WTC11 (cell line): ENCODE measurements at regions not wholly inside any gene's neighbourhood (a gene's known extent, or its start where the extent isn't known, plus 50 kb on each side); places are given as distances from the start of the nearest gene placed in this dataset.

Experiments used
- ATAC-seq: fragments of 200-7000 bp; cut with Tn5 transposase; 2 replicates; pipeline ENCODE4 v1.10.0; 2021; ENCODE audit warnings: mild to moderate bottlenecking, moderate library complexity
- CTCF ChIA-PET: fragments of 300-600 bp; sonication (Branson Sonifier 250); formaldehyde crosslinking; loops from one replicate; lab custom pipeline; 2021; ENCODE audit warnings: antibody characterized with exemption; lab: Charles Lee
- POLR2A ChIA-PET: fragments of 350-600 bp; sonication (Branson Sonifier 250); formaldehyde crosslinking; loops from one replicate; lab custom pipeline; 2021; ENCODE audit warnings: antibody characterized with exemption; lab: Charles Lee
- DNase-seq: peaks from one replicate; pipeline ENCODE4 v3.0.0; 2021; ENCODE audit warnings: low spot score
- H3K27ac Mint-ChIP-seq: 2 replicates; pipeline ENCODE4 v1.8.0; 2021; ENCODE audit warnings: mixed read lengths
- H3K27me3 Mint-ChIP-seq: 2 replicates; pipeline ENCODE4 v1.8.0; 2021; ENCODE audit warnings: low read depth, mild to moderate bottlenecking, moderate library complexity, mixed read lengths
- H3K36me3 Mint-ChIP-seq: 2 replicates; pipeline ENCODE4 v1.8.0; 2021; ENCODE audit warnings: mixed read lengths
- H3K4me1 Mint-ChIP-seq: 2 replicates; pipeline ENCODE4 v1.8.0; 2022; ENCODE audit warnings: mixed read lengths
- H3K4me3 Mint-ChIP-seq: 2 replicates; pipeline ENCODE4 v1.8.0; 2021; ENCODE audit warnings: mild to moderate bottlenecking, moderate library complexity, mixed read lengths
- H3K9me3 Mint-ChIP-seq: 2 replicates; pipeline ENCODE4 v1.8.0; 2021; ENCODE audit warnings: mixed read lengths
- NFE2L1 ChIP-seq: sonication (generic); formaldehyde crosslinking; IDR thresholded peaks from 2 replicates; pipeline ENCODE4 v1.8.1; 2023; ENCODE audit warnings: missing genetic modification reagents
- SMAD3 ChIP-seq: sonication (generic); formaldehyde crosslinking; IDR thresholded peaks from 2 replicates; pipeline ENCODE4 v1.8.0; 2022; ENCODE audit warnings: missing genetic modification reagents, mild to moderate bottlenecking, borderline replicate concordance
- SMAD4 ChIP-seq: sonication (generic); formaldehyde crosslinking; IDR thresholded peaks from 2 replicates; pipeline ENCODE4 v1.8.0; 2022; ENCODE audit warnings: mild to moderate bottlenecking, missing genetic modification reagents
- ZNF317 ChIP-seq: sonication (generic); formaldehyde crosslinking; IDR thresholded peaks from 2 replicates; pipeline ENCODE4 v1.8.1; 2023; ENCODE audit warnings: low read depth, mild to moderate bottlenecking, moderate library complexity, missing genetic modification reagents, borderline replicate concordance
- TF ChIP-seq, protein P1 (sequence below): fragments of 250-450 bp; sonication (Bioruptor Pico); IDR thresholded peaks from 2 replicates; pipeline ENCODE4 v1.9.0; 2021; ENCODE audit warnings: moderate library complexity, mild to moderate bottlenecking, inconsistent platforms, borderline replicate concordance
- TF ChIP-seq, protein P2 (sequence below): sonication (generic); formaldehyde crosslinking; IDR thresholded peaks from 2 replicates; pipeline ENCODE4 v1.8.1; 2023; ENCODE audit warnings: mild to moderate bottlenecking, missing genetic modification reagents, moderate library complexity
- TF ChIP-seq, protein P3 (sequence below): fragments of 250-450 bp; sonication (Bioruptor Pico); IDR thresholded peaks from 2 replicates; pipeline ENCODE4 v1.9.0; 2021; ENCODE audit warnings: mild to moderate bottlenecking
- TF ChIP-seq, protein P4 (sequence below): sonication (generic); formaldehyde crosslinking; IDR thresholded peaks from 2 replicates; pipeline ENCODE4 v1.8.0; 2022; ENCODE audit warnings: mild to moderate bottlenecking, missing genetic modification reagents
- TF ChIP-seq, protein P5 (sequence below): sonication (generic); formaldehyde crosslinking; IDR thresholded peaks from 2 replicates; pipeline ENCODE4 v1.8.1; 2023; ENCODE audit warnings: mild to moderate bottlenecking, moderate library complexity, missing genetic modification reagents
- TF ChIP-seq, protein P6 (sequence below): sonication (generic); formaldehyde crosslinking; IDR thresholded peaks from 2 replicates; pipeline ENCODE4 v1.8.1; 2023; ENCODE audit warnings: mild to moderate bottlenecking, missing genetic modification reagents
- TF ChIP-seq, protein P7 (sequence below): fragments of 200-600 bp; IDR thresholded peaks from 2 replicates; pipeline ENCODE4 v1.8.0; 2022; ENCODE audit warnings: antibody characterized with exemption
- TF ChIP-seq, protein P8 (sequence below): sonication (generic); formaldehyde crosslinking; IDR thresholded peaks from 2 replicates; pipeline ENCODE4 v1.8.0; 2023; ENCODE audit warnings: missing genetic modification reagents, mild to moderate bottlenecking, borderline replicate concordance
- TF ChIP-seq, protein P9 (sequence below): sonication (generic); formaldehyde crosslinking; IDR thresholded peaks from 2 replicates; pipeline ENCODE4 v1.8.0; 2023; ENCODE audit warnings: missing genetic modification reagents
- TF ChIP-seq, protein P10 (sequence below): sonication (generic); formaldehyde crosslinking; IDR thresholded peaks from 2 replicates; pipeline ENCODE4 v1.8.0; 2022; ENCODE audit warnings: missing genetic modification reagents

DNA sequence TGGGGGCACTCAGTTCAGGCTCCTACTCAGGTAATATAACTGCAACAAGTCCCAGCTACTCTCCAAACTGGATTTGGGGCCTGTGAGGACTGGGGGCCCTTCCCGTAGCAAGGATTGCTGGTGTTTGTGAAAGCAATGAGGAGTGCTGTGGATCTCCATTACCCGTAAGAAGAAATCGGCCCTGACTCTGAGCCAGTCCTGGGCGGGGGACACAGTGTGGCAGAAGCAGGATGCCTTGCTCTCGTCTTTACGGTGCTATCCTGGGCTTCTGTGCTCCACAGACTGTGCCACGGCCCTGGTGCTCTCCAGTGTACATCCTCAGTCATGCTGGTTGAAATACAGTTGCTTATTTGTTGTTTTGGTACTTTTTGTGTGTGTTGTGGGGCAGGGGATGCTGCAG lies 172.9 kb downstream of the NDUFA10 start (continued):
- TF ChIP-seq, protein P1, sequence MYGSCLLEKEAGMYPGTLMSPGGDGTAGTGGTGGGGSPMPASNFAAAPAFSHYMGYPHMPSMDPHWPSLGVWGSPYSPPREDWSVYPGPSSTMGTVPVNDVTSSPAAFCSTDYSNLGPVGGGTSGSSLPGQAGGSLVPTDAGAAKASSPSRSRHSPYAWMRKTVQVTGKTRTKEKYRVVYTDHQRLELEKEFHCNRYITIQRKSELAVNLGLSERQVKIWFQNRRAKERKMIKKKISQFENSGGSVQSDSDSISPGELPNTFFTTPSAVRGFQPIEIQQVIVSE, result no peak
- no peak for TF ChIP-seq ZNF317 (CRISPR knock-in tag)

DNA sequence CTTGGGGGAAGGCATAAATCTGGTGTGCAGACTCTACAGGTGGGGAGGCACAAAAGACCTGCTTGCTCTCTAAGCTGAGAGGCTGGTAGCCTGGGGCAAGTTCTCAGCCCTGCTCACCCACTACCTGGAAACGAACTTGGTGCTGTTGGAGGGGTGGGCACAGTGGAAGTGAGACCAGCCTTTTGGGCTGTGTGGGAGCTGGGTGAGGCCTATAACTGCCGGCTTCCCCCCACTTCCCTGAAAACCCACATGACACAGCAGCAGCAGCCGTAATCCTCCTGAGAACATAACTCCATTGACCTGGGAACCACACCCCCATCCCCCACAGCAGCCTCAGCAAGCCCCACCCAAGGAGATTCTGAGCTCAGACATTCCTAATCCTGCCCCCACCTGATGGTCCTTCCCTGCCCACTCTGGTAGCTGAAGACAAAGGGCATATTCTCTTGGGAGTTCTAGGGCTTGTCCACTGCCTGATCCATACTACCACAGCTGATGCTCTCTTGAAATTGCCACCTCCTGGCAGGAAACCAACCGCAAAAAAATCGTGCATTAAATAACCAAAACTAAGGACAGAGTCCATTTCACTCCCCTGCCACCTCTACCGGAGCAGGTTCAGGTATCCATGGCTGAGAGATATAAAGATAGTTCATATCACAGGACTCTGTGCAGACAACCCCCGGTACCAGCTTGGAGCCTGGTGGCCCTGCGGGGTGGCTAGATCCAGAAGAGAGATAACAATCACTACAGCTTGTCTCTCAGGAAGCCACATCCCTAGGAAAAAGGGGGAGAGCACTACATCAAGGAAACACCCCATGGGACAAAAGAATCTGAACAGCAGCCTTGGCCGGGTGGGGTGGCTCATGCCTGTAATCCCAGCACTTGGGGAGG lies 178.1 kb downstream of the NDUFA10 start:
- Mint-ChIP-seq H3K4me3 (no peak overlapping the region), H3K4me1 (no peaks in the 10 kb centered on the region), H3K36me3 (peaks cover 15% of the 10 kb centered on the region), H3K9me3 (peaks cover 81% of the 10 kb centered on the region), H3K27ac (no peak overlapping the region), H3K27me3 (peaks cover 4% of the 10 kb centered on the region)
- ChIA-PET CTCF (interaction anchor here (0.8 kb wide), 1 partner anchor 23 kb away, joined by 3 read pairs; no protein-coding TSS in a partner anchor), POLR2A (interaction anchor here (0.6 kb wide), 1 partner anchor 27 kb away, joined by 3 read pairs; no protein-coding TSS in a partner anchor)
- ATAC-seq, result no peak
- TF ChIP-seq, protein P2, sequence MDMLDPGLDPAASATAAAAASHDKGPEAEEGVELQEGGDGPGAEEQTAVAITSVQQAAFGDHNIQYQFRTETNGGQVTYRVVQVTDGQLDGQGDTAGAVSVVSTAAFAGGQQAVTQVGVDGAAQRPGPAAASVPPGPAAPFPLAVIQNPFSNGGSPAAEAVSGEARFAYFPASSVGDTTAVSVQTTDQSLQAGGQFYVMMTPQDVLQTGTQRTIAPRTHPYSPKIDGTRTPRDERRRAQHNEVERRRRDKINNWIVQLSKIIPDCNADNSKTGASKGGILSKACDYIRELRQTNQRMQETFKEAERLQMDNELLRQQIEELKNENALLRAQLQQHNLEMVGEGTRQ (CRISPR knock-in tag), result no peak
- no peak for TF ChIP-seq SMAD4
- TF ChIP-seq, protein P3, sequence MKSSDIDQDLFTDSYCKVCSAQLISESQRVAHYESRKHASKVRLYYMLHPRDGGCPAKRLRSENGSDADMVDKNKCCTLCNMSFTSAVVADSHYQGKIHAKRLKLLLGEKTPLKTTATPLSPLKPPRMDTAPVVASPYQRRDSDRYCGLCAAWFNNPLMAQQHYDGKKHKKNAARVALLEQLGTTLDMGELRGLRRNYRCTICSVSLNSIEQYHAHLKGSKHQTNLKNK (CRISPR knock-in tag), result no peak
- TF ChIP-seq, protein P4, sequence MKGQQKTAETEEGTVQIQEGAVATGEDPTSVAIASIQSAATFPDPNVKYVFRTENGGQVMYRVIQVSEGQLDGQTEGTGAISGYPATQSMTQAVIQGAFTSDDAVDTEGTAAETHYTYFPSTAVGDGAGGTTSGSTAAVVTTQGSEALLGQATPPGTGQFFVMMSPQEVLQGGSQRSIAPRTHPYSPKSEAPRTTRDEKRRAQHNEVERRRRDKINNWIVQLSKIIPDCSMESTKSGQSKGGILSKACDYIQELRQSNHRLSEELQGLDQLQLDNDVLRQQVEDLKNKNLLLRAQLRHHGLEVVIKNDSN (CRISPR knock-in tag), result no peak
- TF ChIP-seq, protein P5, sequence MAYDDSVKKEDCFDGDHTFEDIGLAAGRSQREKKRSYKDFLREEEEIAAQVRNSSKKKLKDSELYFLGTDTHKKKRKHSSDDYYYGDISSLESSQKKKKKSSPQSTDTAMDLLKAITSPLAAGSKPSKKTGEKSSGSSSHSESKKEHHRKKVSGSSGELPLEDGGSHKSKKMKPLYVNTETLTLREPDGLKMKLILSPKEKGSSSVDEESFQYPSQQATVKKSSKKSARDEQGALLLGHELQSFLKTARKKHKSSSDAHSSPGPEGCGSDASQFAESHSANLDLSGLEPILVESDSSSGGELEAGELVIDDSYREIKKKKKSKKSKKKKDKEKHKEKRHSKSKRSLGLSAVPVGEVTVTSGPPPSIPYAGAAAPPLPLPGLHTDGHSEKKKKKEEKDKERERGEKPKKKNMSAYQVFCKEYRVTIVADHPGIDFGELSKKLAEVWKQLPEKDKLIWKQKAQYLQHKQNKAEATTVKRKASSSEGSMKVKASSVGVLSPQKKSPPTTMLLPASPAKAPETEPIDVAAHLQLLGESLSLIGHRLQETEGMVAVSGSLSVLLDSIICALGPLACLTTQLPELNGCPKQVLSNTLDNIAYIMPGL (CRISPR knock-in tag), result no peak
- no peak for TF ChIP-seq SMAD3 (CRISPR knock-in tag)
- TF ChIP-seq, protein P6, sequence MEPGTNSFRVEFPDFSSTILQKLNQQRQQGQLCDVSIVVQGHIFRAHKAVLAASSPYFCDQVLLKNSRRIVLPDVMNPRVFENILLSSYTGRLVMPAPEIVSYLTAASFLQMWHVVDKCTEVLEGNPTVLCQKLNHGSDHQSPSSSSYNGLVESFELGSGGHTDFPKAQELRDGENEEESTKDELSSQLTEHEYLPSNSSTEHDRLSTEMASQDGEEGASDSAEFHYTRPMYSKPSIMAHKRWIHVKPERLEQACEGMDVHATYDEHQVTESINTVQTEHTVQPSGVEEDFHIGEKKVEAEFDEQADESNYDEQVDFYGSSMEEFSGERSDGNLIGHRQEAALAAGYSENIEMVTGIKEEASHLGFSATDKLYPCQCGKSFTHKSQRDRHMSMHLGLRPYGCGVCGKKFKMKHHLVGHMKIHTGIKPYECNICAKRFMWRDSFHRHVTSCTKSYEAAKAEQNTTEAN (CRISPR knock-in tag), result no peak
- TF ChIP-seq, protein P7, sequence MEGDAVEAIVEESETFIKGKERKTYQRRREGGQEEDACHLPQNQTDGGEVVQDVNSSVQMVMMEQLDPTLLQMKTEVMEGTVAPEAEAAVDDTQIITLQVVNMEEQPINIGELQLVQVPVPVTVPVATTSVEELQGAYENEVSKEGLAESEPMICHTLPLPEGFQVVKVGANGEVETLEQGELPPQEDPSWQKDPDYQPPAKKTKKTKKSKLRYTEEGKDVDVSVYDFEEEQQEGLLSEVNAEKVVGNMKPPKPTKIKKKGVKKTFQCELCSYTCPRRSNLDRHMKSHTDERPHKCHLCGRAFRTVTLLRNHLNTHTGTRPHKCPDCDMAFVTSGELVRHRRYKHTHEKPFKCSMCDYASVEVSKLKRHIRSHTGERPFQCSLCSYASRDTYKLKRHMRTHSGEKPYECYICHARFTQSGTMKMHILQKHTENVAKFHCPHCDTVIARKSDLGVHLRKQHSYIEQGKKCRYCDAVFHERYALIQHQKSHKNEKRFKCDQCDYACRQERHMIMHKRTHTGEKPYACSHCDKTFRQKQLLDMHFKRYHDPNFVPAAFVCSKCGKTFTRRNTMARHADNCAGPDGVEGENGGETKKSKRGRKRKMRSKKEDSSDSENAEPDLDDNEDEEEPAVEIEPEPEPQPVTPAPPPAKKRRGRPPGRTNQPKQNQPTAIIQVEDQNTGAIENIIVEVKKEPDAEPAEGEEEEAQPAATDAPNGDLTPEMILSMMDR, result no peak
- no peak for DNase-seq

DNA sequence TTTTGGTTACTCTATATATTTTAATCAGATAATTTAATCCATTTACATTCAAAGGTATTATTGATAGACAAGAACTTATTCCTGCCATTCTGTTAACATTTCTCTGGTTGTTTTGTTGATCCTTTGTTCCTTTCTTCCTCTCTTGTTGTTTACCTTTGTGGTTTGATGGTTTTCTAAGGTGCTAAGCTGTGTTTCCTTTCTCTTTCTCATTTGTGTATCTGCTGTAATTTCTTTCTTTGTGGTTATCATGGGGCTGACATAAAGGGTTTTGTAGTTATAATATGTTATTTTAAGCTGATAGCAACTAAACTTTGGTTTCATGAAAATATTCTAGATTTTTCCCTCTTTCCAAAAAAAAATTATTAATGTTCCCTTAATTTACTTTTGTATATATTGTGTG lies 179.2 kb downstream of the NDUFA10 start:
- Mint-ChIP-seq H3K4me3 (no peak overlapping the region), H3K36me3 (peaks cover 11% of the 10 kb centered on the region), H3K27me3 (peaks cover 2% of the 10 kb centered on the region), H3K4me1 (no peaks in the 10 kb centered on the region), H3K27ac (no peak overlapping the region), H3K9me3 (peaks cover 77% of the 10 kb centered on the region)
- ChIA-PET POLR2A (no interaction called here), CTCF (no interaction called here)
- no peak for DNase-seq
- ATAC-seq, result no peak
- TF ChIP-seq, protein P8, sequence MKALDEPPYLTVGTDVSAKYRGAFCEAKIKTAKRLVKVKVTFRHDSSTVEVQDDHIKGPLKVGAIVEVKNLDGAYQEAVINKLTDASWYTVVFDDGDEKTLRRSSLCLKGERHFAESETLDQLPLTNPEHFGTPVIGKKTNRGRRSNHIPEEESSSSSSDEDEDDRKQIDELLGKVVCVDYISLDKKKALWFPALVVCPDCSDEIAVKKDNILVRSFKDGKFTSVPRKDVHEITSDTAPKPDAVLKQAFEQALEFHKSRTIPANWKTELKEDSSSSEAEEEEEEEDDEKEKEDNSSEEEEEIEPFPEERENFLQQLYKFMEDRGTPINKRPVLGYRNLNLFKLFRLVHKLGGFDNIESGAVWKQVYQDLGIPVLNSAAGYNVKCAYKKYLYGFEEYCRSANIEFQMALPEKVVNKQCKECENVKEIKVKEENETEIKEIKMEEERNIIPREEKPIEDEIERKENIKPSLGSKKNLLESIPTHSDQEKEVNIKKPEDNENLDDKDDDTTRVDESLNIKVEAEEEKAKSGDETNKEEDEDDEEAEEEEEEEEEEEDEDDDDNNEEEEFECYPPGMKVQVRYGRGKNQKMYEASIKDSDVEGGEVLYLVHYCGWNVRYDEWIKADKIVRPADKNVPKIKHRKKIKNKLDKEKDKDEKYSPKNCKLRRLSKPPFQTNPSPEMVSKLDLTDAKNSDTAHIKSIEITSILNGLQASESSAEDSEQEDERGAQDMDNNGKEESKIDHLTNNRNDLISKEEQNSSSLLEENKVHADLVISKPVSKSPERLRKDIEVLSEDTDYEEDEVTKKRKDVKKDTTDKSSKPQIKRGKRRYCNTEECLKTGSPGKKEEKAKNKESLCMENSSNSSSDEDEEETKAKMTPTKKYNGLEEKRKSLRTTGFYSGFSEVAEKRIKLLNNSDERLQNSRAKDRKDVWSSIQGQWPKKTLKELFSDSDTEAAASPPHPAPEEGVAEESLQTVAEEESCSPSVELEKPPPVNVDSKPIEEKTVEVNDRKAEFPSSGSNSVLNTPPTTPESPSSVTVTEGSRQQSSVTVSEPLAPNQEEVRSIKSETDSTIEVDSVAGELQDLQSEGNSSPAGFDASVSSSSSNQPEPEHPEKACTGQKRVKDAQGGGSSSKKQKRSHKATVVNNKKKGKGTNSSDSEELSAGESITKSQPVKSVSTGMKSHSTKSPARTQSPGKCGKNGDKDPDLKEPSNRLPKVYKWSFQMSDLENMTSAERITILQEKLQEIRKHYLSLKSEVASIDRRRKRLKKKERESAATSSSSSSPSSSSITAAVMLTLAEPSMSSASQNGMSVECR (CRISPR knock-in tag), result no peak
- no peak for TF ChIP-seq NFE2L1 (CRISPR knock-in tag)
- TF ChIP-seq, protein P9, sequence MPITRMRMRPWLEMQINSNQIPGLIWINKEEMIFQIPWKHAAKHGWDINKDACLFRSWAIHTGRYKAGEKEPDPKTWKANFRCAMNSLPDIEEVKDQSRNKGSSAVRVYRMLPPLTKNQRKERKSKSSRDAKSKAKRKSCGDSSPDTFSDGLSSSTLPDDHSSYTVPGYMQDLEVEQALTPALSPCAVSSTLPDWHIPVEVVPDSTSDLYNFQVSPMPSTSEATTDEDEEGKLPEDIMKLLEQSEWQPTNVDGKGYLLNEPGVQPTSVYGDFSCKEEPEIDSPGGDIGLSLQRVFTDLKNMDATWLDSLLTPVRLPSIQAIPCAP (CRISPR knock-in tag), result no peak
- TF ChIP-seq, protein P10, sequence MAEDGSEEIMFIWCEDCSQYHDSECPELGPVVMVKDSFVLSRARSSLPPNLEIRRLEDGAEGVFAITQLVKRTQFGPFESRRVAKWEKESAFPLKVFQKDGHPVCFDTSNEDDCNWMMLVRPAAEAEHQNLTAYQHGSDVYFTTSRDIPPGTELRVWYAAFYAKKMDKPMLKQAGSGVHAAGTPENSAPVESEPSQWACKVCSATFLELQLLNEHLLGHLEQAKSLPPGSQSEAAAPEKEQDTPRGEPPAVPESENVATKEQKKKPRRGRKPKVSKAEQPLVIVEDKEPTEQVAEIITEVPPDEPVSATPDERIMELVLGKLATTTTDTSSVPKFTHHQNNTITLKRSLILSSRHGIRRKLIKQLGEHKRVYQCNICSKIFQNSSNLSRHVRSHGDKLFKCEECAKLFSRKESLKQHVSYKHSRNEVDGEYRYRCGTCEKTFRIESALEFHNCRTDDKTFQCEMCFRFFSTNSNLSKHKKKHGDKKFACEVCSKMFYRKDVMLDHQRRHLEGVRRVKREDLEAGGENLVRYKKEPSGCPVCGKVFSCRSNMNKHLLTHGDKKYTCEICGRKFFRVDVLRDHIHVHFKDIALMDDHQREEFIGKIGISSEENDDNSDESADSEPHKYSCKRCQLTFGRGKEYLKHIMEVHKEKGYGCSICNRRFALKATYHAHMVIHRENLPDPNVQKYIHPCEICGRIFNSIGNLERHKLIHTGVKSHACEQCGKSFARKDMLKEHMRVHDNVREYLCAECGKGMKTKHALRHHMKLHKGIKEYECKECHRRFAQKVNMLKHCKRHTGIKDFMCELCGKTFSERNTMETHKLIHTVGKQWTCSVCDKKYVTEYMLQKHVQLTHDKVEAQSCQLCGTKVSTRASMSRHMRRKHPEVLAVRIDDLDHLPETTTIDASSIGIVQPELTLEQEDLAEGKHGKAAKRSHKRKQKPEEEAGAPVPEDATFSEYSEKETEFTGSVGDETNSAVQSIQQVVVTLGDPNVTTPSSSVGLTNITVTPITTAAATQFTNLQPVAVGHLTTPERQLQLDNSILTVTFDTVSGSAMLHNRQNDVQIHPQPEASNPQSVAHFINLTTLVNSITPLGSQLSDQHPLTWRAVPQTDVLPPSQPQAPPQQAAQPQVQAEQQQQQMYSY (CRISPR knock-in tag), result no peak
